ENCODE measurements at regions not wholly inside any gene's neighbourhood (a gene's known extent, or its start where the extent isn't known, plus 50 kb on each side); places are given as distances from the start of the nearest gene placed in this dataset.
"Not testable (repeated sequence)": the region's sequence is repeated elsewhere in the genome, so short reads cannot be mapped to it uniquely, and the experiment has no call there.

DNA sequence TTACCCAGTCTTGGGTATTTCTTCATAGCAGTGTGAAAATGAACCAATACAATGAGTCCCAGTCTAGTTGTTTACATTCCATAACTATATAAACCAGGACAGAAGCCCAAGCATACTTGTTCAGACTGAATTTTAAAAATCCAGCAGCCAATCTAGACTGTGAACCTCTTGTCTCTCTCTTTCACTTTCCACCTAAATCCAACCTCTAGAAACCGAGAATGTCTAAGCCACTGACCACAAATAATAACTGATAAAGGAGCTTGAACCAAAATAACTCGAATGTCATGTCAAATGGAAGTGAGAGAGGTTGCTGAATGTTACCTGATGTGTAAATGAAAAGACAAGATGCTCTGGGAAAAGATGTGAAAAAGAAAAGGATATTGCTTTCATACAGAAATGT, 544.7 kb downstream of the NLGN4X start:
- no peak for DNase-seq

DNA sequence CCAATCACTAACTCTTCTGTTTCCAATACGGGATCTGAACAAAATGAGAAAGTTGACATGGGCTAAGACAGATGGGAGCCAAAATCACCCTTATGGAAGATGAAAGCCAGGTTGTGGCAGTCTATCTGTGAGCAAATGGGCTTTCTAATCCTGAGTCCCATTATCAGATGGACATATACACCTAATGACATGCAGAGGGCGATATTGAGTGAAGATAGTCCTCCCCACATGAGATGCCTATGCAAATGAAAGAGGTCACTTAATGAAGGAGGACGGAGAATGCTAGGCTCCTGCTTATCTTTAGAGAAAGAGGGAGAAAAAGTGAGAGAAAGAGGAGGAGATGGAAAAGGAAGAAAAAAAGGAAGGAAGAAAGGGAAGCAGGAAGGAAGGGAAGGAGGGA, 547.5 kb downstream of the NLGN4X start:
- peak; percentile 2 to 26 for DNase-seq

DNA sequence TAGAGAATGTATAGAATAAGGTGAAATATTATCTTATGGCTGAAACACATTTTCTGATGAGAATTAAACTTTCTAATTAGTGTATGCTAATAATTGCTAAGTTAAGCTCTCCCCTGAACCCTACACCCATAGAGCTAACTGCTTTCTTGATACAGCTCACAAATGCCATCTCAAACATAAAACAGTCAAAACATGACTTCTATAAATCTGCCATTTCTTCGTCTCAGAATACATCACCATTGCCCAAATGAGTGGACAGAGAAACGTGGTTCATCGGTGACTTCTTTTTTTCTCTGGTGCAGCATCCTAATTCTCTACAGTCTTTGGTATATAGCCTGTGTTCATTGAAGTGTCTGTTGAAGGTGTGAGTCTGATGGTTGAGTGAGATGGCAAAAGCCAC, 554.6 kb downstream of the NLGN4X start:
- no peak for DNase-seq

DNA sequence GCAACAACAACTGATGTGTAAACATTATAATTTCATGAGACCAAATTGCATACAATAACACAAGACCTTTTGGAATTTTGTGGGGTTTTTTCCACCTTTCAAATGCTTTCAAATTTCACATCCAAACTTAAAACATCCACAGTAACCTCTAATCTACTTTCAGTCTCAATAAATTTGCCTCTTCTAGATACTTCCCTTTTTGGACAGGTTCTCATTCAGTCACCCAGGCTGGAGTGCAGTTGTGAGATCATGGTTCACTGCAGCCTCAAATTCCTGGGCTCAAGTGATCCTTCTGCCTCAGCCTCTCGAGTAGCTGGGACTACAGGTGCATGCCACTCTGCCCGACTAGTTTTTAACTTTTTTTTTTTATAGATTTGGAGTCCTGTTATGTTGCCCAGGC, 556.6 kb downstream of the NLGN4X start:
- peak in 1 of 2 experiments; percentile 2 for DNase-seq

DNA sequence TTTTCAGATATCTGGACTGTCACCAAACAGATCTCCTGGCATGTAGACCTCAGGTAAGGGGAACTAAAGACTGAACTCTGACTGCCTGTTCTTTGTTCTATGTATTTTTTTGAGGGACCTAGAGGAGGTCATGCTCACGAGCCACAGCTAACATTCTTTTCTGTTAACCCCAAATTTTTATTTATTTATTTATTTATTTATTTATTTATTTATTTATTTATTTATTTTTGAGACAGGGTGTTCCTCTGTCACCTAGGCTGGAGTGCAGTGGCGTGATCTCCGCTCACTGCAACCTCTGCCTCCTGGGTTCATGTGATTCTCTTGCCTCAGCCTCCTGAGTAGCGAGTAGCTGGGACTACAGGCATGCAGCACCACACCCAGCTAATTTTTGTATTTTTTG, 562.0 kb downstream of the NLGN4X start:
- DNase-seq: not testable (repeated sequence)

DNA sequence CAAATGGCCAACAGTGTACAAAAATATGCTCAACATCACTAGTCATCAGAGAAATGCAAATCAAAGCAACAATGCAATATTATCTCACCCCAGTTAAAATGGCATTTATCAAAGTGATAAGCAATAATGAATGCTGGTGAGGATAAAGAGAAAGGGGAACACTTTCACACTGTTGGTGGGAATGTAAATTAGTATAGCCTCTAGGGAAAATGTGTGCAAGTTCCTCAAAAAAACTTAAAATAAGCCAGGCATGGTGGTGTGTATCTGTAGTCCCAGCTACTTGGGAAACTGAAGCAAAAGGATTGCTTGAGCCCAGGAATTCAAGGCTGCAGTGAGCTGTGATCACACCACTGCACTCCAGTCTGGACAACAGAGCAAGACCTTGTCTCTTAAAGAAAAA, 572.1 kb downstream of the NLGN4X start:
- no peak for DNase-seq

DNA sequence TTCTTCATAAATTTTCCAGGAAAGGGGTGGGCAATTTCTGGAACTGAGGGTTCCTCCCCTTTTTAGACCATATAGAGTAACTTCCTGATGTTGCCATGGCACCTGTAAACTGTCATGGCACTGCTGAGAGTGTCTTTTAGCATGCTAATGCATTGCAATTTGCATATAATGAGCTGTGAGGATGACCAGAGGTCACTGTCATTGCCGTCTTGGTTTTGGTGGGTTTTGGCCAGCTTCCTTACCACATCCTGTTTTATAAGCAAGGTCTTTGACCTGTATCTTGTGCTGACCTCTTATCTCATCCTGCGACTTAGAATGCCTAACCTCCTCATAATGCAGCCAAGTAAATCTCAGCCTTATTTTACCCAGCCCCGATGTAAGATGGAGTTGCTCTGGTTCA, 577.8 kb downstream of the NLGN4X start:
- no peak for DNase-seq

DNA sequence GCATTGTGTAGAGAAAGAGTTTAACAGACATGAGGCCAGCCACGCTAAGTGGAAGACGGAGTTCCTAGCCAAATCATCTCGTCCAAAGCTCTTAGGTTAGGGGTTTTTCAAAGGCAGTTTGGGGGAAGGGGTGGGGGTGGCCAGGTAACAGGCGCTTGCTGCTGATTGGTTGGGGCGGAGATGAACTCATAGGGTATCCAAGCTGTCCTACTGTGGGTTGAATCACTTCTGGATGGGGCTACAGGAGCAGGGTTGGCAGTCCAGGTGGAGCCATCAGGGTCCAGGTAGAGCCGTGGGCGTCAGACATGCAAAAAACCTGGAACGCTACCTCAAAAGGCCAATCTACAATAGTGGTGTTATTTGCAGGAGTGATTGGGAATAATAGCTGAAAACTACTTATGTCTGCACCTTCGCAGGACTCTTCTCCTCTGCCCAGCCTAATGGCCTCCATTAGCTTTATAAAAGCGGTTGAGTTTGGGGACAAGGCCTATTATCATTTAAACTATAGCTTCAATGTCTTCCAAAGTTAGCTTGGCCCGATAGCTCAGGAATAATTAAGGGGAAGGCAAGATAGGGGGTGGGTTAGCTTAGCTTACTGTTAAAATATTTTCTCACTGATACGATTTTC, 579.6 kb downstream of the NLGN4X start:
- no peak for DNase-seq

DNA sequence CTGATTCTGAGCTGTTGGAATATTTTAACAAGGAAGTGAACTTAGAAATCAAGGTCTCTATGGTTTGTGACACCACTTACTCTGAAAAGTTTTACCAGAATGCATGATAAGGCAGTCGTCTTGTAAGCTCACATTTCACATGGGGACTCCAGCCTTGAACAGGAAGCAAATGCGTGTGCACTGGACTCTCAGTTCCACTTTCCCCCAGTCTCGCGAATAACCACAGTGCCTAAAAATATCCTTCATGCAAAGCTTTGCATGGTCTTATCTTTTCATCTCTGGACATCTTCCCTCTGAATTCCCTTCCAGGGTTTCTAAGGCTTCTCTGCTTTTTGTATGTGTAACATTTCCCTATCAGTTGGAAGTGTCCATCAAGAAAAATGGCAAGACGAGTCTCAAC, 581.8 kb downstream of the NLGN4X start:
- DNase-seq: peak; percentile 33 to 38

DNA sequence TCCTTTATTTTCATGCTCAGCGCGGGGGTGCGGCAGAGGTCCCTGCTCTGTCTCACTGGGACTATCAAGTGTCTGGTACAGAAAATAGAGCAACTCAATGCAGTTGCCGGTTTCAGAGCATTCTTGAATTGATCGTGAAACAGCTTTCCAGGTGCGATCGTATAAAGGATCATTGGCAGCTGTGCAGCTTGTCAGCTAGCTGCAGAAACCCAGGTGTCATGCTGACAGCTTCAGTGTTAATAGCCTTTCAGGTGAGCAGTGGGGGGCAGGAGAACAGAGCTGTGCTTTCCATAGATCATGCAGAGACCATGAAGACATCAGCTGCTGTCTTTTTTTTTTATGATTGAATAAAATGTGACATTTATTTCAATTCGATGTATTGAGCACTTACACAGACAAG, 583.9 kb downstream of the NLGN4X start:
- no peak for DNase-seq

DNA sequence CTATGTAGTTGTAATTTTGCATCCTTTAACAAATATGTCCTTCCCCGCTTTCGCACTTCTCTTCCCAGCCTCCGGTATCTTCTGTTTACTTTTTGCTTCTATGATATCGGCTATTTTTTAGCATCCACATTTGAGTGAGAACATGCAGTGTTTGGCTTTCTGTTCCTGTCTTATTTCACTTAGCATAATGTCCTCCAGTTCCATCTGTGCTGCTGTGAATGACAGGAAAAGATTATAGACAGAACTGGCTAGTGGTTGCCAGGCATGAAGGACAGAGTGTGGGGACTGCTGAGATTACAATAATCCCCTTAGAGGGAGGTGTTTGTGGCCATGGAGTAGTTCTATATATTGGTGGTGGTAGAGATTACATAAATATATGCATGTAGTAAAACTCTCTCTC, 588.6 kb downstream of the NLGN4X start:
- no peak for DNase-seq

DNA sequence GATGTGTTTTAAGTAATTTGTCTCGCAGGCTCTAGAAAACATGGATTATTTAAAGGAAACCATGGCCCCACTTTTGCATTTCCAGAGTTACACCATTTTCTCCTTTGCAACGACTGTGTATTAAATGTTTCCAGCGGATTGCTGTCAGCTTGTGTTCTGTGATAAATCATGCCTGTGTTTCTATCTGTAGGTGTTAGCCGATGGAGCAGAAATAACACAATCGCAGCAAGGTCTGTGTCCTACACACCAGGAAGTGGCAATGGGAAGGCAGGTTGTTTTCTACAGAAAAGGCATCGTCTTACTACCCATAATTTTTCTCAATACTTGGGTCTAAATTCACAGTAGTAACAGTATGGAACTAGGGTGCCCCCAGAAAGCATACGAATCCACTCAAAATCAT, 590.1 kb downstream of the NLGN4X start:
- no peak for DNase-seq

DNA sequence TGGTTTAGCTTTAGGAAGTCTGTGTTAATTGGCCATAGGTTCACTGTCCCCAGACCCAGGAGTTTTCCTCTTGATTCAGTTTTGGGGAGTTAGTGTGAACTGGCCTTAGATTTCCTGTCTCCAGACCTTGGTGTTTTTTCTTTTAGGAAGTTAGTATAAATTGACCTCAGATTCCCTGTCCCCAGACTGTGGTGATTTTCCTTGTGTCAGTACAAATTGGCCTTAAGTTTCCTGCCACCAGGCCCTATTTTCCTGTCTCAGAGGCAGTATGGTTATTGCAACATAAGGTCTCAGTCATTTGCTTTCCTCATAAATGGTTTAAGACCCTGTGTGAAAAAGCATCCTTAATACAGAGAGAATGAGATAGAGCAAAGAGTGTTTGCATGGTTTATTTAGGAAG, 595.8 kb downstream of the NLGN4X start:
- no peak for DNase-seq

DNA sequence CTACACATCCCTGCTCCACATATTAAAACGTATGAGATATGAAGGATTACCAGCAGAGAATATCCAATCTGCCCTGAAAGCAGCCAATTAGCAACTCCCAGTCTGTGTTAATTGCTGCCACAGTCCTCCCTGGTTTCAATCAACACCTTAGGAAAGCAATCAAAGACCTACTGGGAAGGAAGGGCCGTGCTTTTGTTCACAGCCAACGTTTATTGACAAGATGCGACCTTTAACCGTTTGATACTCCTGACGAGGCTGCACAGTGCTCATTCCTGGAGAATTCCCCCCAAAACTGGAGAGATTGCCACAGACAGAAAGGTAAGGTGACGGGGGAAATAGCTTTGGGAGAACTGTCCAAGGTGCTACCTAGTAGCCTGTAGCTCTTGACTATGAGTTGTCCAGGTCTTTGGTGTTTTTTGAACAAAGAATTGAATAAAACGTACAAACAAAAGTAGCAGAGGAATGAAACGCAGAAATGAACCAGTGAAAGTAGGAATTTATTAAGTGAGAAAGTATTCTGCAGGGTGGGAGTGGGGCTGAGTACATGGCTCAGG, 596.5 kb downstream of the NLGN4X start:
- DNase-seq: no peak

DNA sequence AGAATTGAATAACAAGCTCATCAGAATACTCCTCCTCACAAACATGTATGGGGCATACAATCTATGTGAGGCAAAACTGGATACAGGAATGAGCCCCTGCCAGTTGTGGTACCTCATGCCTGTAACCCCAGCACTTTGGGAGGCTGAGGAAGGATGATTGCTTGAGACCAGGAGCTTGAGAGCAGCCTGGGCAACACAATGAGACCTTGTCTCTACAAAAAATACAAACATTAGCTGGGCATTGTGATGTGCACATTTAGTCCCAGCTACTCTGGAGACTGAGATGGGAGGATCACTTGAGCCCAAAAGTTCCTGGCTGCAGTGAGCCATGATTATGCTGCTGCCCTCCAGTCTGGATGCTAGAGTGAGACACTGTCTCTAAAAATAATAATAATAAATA, 611.0 kb downstream of the NLGN4X start:
- DNase-seq: no peak

DNA sequence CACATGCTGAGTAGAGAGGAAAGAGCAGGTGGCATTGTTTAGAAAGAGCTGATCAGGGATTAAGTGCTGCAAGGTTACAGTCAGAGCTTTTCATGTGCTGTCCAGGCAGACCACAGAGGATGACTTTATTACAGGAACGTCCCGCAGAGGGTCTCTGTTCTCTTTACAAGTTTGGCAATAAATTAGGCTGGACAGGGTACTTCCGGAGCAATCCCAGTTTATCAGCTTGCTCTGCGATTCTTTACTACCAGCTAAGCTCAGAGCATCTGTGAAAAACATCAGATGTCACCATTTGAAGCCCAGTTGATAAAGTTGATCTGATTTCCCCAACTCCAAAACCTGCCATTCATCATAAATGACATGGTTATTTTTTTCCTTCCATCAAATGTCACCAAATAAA, 633.1 kb downstream of the NLGN4X start:
- DNase-seq: no peak

DNA sequence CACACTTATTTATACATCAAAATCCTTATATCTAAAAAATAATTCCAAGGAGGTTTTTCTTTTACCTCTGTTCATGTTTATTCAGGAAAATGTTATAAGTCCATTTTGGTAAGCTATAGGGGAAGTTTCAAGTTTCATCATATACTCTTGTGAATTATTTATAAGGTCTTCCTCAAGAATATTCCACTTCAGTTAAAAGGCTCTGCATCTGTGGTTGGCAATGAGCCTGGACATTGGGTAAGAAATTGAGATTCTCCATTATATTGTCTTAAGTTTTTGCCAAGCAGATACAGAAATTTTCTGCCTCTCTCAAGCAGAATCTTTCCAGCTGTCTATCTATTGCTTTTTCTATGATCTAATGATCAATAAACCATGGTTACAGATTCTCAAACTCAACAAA, 641.9 kb downstream of the NLGN4X start:
- no peak for DNase-seq

DNA sequence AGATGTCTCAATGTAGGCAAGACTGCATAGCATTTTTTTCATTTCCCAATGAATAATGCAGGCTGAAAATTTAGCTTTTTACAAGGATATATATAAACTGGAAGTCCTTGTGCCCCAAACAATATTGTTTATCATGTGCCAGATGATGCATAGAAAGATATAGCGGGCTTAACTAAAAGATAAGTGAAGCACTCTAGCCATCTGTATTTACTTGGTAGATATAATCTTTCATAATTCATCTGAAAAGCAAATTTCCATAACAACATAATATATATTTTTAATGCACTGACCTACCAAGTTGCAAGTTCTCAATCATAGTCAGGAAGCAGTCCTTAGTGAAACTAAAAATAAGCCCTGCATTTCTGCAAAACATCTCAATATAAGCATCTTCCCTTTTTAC, 653.3 kb downstream of the NLGN4X start:
- DNase-seq: no peak

DNA sequence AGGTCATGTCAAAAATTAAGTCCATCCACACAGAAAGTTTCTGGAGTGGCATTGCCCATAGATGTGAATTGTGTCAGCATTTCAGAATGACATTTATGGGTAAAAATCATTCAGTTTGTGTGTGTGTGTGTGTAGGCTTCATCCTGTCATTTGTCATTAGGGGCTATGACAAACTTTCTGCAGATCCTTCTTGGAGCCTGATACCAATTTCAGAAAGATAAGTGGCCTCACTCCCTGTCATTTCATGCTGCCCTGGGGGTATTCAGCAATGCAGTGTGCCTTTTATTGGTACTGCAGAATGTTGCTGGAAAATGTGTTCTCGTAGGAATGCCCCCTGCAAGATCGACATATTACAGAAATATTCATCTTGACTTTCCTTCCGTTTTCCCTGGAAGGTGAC, 659.7 kb downstream of the NLGN4X start:
- DNase-seq: no peak

DNA sequence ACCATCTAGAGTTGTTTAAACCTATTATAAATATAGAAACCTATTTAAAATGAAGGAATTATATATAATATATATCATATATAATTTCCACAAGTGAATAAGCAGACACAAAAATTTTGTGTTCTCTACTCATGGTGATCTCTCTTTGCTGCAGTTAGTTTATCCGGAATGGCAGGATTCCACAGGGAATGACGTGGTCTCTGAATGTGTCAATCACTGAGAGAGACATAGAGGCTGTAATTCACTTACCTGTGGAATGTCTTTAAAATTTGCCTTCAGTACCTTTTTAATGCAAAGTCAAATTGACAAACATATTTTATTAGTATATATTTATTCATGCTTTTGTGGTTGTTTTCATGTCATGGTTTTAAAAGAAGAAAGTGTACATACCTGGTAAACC, 669.3 kb downstream of the NLGN4X start:
- DNase-seq: no peak

DNA sequence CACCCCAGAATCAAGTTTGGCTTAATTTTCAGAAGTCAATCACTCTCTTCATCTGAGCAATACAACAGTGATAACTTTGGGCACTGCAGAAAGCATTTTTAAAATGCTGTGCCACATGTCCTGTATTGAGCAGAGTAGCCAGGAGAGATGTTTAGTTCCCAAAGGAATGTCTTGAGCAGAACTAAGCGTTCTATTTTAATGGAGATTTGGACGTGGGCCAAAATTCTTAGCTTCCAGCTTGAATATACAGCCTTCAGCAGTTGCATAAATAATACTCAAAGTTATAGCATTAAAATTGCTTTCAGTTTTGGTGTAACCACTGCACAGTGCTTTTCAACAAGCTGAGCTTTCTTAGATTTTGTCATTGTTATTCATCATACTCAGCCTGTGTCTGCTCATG, 679.2 kb downstream of the NLGN4X start:
- DNase-seq: no peak

DNA sequence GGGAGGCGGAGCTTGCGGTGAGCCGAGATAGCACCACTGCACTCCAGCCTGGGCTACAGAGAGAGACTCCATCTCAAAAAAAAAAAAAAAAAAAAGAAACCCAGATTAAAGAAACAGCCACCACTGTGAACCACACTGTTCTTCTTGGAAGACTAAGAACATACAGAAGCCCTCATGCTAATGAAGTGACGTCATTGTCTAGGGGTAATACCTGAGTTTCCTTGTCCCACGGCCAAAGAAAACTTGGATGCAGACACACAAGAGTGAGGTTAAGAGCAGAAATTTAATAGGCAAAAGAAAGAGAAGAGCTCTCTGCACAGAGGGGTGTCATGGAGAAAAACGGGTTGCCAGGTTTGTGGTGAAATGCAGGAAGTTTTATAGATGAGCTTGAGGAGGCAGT, 691.6 kb downstream of the NLGN4X start:
- DNase-seq: no peak

DNA sequence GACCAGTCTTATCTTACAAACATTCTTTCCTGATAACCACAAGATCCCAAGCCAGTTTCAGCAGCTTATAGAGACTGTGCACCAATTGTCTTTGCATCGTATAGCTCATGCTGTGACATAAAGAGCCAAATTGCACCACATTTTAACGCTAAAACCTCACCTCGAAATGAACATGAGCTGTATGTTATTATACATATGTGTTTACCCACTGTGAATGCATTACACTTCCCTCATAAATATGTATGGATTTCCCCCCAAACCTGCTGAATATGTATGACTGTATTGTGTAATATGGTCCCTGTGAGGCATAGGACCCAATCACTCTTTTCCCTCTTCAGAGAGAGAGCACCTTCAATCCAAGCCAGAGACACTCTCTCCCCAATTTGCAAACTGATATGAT, 692.4 kb downstream of the NLGN4X start:
- DNase-seq: no peak

DNA sequence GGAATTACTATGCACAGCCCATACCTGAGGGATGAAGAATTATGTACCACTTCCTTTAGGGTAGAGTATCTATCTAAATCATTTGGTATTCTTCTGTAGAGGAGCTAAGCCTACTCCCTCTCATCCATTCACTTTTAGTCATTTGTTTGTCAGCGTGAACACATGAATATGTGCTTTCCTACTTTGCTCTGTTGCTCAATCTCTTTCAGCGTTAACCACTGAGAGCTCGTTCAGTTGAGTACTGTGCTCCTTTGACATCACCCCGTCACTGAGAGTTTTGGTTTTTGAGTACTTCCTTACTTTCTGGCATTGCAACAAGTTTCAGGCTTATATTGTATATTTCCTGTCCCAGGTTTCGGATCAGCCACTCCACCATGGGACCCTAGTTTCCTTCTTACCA, 700.6 kb downstream of the NLGN4X start:
- no peak for DNase-seq

DNA sequence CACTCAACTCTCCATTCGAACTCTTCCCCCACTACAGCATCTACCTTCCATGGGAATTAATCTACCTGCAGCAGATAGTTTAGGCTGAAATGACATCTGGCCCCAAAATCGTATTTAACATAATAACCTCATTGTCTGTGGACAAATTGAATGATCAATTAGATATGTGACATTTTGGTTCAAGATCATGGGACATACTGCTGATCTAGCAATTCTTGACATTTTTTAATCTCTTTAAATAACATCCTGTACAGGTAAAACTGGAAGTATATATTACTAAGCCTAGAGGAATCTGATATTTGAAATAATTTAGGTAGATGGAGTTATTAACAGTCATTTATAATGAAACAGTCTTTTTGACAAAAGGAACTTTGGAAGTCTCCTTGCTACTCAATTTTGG, 702.5 kb downstream of the NLGN4X start:
- no peak for DNase-seq
